SK-N-SH treated with all-trans-retinoic acid at 6 μM for 48 hours (cell line): ENCODE measurements at regions not wholly inside any gene's neighbourhood (a gene's known extent, or its start where the extent isn't known, plus 50 kb on each side); places are given as distances from the start of the nearest gene placed in this dataset.
A peak's percentile ranks its signal among the peaks of the same experiment; 100 is the strongest.
"Not testable (repeated sequence)": the region's sequence is repeated elsewhere in the genome, so short reads cannot be mapped to it uniquely, and the experiment has no call there.

ENCODE experiments used
- ATAC-seq: fragments of 200-7000 bp; cut with Tn5 transposase; 3 replicates; pipeline ENCODE4 v1.9.1; 2020; ENCODE audit warnings: mild to moderate bottlenecking, moderate library complexity
- ARNTL ChIP-seq: fragments of 450-650 bp; formaldehyde crosslinking; IDR thresholded peaks from 2 replicates; pipeline ENCODE4 v1.5.0; 2020; ENCODE audit warnings: low read depth, mild to moderate bottlenecking, moderate library complexity, borderline replicate concordance
- BACH2 ChIP-seq: fragments of 250-450 bp; sonication (Bioruptor Pico); IDR thresholded peaks from 2 replicates; pipeline ENCODE4 v1.9.0; 2021; ENCODE audit warnings: mild to moderate bottlenecking, borderline replicate concordance
- CSDC2 ChIP-seq: fragments of 250-450 bp; sonication (Bioruptor Pico); IDR thresholded peaks from 2 replicates; pipeline ENCODE4 v1.5.0; 2020; ENCODE audit warnings: mild to moderate bottlenecking, moderate library complexity
- ESRRG ChIP-seq: fragments of 250-450 bp; sonication (Bioruptor Pico); IDR thresholded peaks from 2 replicates; pipeline ENCODE4 v1.6.1; 2021; ENCODE audit warnings: mild to moderate bottlenecking
- PATZ1 ChIP-seq: fragments of 250-450 bp; sonication (Bioruptor Pico); IDR thresholded peaks from 2 replicates; pipeline ENCODE4 v1.8.0; 2020; ENCODE audit warnings: mild to moderate bottlenecking, moderate library complexity, borderline replicate concordance
- PPARA ChIP-seq: fragments of 250-450 bp; sonication (Bioruptor Pico); IDR thresholded peaks from 2 replicates; pipeline ENCODE4 v1.5.0; 2020; ENCODE audit warnings: mild to moderate bottlenecking, borderline replicate concordance
- RARB ChIP-seq: fragments of 250-450 bp; sonication (Bioruptor Pico); IDR thresholded peaks from 2 replicates; pipeline ENCODE4 v1.8.0; 2021; ENCODE audit warnings: mild to moderate bottlenecking, moderate library complexity
- SNAI2 ChIP-seq: fragments of 250-450 bp; sonication (Bioruptor Pico); IDR thresholded peaks from 2 replicates; pipeline ENCODE4 v1.5.0; 2020; ENCODE audit warnings: mild to moderate bottlenecking, moderate library complexity
- TOX ChIP-seq: fragments of 250-450 bp; sonication (Bioruptor Pico); IDR thresholded peaks from 2 replicates; pipeline ENCODE4 v1.8.0; 2021; ENCODE audit warnings: mild to moderate bottlenecking, moderate library complexity, borderline replicate concordance
- ZC3H10 ChIP-seq: fragments of 250-450 bp; sonication (Bioruptor Pico); IDR thresholded peaks from 2 replicates; pipeline ENCODE4 v1.5.1; 2021; ENCODE audit warnings: mild to moderate bottlenecking, moderate library complexity
- ZFP30 ChIP-seq: fragments of 450-650 bp; formaldehyde crosslinking; IDR thresholded peaks from 2 replicates; pipeline ENCODE4 v1.5.0; 2022; ENCODE audit warnings: mild to moderate bottlenecking, moderate library complexity
- ZNF565 ChIP-seq: fragments of 450-650 bp; formaldehyde crosslinking; conservative IDR thresholded peaks from 2 replicates; pipeline ENCODE4 v1.5.0; 2020; ENCODE audit warnings: low read depth, mild to moderate bottlenecking, moderate library complexity
- ZNF70 ChIP-seq: fragments of 450-650 bp; formaldehyde crosslinking; IDR thresholded peaks from 2 replicates; pipeline ENCODE4 v1.5.0; 2020; ENCODE audit warnings: mild to moderate bottlenecking, moderate library complexity
- ZNF8 ChIP-seq: fragments of 450-650 bp; formaldehyde crosslinking; IDR thresholded peaks from 2 replicates; pipeline ENCODE4 v1.5.0; 2020; ENCODE audit warnings: mild to moderate bottlenecking, moderate library complexity
- TF ChIP-seq, protein P1 (sequence below): fragments of 250-450 bp; sonication (Bioruptor Pico); IDR thresholded peaks from 2 replicates; pipeline ENCODE4 v1.5.0; 2020; ENCODE audit warnings: mild to moderate bottlenecking, moderate library complexity
- TF ChIP-seq, protein P2 (sequence below): fragments of 250-450 bp; sonication (Bioruptor Pico); IDR thresholded peaks from 2 replicates; pipeline ENCODE4 v1.5.1; 2020; ENCODE audit warnings: low read depth, mild to moderate bottlenecking, moderate library complexity
- TF ChIP-seq, protein P3 (sequence below): fragments of 250-450 bp; sonication (Bioruptor Pico); IDR thresholded peaks from 2 replicates; pipeline ENCODE4 v1.5.1; 2021; ENCODE audit warnings: mild to moderate bottlenecking, moderate library complexity

DNA sequence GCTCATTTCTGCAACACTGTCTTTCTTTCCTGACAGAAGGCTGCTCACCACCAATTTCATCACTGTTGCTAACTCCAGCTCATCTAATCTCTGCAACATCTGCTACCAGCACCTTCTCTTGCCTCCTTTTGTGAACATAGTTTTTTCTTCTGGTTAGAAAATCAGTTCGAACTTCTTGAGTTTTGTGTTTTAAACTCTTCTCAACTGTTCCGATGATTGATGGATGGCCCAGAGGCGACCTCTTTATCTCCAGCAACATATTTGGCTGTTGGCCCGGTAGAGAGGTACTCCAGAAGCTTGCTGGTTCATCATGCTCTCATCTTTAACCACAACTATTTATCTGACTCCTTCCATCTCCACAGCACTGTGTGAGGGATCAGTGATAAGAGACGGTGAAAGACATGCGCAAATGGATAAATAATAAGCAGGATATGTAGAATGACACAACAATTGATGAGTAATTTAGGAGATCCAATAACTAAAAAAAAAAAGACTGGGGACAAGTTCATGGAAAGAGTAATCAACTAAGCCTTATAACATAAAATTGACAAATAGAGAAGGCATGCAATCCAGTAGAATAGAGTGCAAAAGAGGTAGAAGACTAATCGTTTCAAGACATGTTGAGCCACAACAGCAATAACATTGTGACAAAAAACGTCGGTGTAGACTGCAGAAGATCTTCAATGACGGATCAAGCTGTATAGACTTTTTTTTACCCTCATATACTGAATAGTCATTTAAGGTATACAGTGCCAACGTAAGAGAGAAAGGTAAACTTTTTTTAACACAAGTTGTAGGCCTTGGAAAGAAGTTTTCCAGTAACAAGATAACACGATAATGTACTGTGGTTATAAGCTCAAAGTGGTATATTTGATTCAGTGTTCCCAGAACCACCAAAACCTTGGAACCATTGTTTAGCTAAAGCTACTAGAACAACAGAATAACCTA, 152.2 kb downstream of the CRPPA start (continued):
- peak; percentile 8; the same call in 1 of the 2 replicates for TF ChIP-seq ZNF8 (CRISPR knock-in tag)

- no peak for TF ChIP-seq ZNF8 (CRISPR knock-in tag)
- TF ChIP-seq ESRRG (CRISPR knock-in tag) = no peak
- no peak for ATAC-seq
Observed at GRCh38 chr7:16267953-16268820, 153.2 kb downstream of the CRPPA start.

DNA sequence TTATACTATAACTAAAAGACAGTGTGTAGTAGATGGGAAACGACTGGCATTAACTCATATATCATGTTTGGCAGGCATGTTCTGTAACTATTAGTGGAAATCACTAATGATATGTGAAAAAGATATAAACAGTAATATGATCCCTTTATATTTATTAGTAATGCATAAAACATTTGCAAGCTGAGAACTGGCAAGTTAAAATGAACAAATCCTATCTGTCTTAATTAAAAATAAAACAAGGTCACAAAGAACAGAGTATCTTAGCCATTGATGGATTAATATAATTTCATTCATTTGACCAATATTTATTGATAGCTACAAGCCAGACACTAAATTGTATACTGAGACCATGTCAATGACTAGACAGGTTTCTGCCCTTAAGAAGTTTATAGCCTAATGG, 154.5 kb downstream of the CRPPA start:
- peak; percentile 77; the same call in 1 of the 2 replicates for TF ChIP-seq RARB
- TF ChIP-seq ESRRG (CRISPR knock-in tag) = no peak
- TF ChIP-seq TOX (CRISPR knock-in tag) = peak; percentile 94
- peak; percentile 77 for TF ChIP-seq ZC3H10
- ATAC-seq = no peak

- ATAC-seq = not testable (repeated sequence)
Observed at GRCh38 chr7:16266470-16266869, 154.9 kb downstream of the CRPPA start.

DNA sequence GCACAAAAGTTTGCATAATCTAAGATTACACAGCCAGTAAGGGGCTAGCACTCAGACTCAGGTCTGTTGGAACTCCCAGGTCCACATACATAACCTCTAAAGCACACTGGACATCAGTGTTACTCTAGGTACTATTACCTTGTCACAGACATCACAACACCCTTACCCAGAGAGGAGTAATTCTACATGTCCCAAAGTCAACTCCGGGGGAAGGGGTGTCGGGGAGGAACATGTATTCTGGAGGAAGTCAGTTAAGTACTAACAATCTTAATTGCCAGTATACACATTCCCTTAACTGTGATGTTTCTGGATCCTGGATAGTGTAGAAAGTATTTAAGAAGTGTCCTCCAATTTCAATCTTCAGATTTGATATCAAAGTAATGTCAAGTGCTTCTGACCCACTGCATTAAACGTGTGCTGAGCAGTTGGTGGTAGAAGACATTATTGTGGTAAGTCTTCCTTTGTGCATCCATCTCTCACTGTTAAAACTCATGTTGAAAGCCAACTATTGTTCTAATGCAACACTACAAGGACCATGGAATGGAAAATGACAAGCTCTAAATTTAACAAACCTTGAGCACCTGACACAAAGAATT, 155.4 kb downstream of the CRPPA start:
- ATAC-seq = no peak
- TF ChIP-seq BACH2 (CRISPR knock-in tag) (no peak), ARNTL (CRISPR knock-in tag) (no peak), PATZ1 (CRISPR knock-in tag) (no peak), ZC3H10 (no peak), ZNF565 (CRISPR knock-in tag) (no peak), RARB (no peak), CSDC2 (CRISPR knock-in tag) (no peak), SNAI2 (CRISPR knock-in tag) (no peak), ZNF70 (no peak), PPARA (CRISPR knock-in tag) (no peak), ZFP30 (CRISPR knock-in tag) (no peak), ZNF8 (CRISPR knock-in tag) (no peak)
- TF ChIP-seq, protein P1, sequence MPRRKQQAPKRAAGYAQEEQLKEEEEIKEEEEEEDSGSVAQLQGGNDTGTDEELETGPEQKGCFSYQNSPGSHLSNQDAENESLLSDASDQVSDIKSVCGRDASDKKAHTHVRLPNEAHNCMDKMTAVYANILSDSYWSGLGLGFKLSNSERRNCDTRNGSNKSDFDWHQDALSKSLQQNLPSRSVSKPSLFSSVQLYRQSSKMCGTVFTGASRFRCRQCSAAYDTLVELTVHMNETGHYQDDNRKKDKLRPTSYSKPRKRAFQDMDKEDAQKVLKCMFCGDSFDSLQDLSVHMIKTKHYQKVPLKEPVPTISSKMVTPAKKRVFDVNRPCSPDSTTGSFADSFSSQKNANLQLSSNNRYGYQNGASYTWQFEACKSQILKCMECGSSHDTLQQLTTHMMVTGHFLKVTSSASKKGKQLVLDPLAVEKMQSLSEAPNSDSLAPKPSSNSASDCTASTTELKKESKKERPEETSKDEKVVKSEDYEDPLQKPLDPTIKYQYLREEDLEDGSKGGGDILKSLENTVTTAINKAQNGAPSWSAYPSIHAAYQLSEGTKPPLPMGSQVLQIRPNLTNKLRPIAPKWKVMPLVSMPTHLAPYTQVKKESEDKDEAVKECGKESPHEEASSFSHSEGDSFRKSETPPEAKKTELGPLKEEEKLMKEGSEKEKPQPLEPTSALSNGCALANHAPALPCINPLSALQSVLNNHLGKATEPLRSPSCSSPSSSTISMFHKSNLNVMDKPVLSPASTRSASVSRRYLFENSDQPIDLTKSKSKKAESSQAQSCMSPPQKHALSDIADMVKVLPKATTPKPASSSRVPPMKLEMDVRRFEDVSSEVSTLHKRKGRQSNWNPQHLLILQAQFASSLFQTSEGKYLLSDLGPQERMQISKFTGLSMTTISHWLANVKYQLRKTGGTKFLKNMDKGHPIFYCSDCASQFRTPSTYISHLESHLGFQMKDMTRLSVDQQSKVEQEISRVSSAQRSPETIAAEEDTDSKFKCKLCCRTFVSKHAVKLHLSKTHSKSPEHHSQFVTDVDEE (CRISPR knock-in tag) = no peak
- TF ChIP-seq, protein P2, sequence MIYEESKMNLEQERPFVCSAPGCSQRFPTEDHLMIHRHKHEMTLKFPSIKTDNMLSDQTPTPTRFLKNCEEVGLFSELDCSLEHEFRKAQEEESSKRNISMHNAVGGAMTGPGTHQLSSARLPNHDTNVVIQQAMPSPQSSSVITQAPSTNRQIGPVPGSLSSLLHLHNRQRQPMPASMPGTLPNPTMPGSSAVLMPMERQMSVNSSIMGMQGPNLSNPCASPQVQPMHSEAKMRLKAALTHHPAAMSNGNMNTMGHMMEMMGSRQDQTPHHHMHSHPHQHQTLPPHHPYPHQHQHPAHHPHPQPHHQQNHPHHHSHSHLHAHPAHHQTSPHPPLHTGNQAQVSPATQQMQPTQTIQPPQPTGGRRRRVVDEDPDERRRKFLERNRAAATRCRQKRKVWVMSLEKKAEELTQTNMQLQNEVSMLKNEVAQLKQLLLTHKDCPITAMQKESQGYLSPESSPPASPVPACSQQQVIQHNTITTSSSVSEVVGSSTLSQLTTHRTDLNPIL (CRISPR knock-in tag) = no peak
- TF ChIP-seq, protein P3, sequence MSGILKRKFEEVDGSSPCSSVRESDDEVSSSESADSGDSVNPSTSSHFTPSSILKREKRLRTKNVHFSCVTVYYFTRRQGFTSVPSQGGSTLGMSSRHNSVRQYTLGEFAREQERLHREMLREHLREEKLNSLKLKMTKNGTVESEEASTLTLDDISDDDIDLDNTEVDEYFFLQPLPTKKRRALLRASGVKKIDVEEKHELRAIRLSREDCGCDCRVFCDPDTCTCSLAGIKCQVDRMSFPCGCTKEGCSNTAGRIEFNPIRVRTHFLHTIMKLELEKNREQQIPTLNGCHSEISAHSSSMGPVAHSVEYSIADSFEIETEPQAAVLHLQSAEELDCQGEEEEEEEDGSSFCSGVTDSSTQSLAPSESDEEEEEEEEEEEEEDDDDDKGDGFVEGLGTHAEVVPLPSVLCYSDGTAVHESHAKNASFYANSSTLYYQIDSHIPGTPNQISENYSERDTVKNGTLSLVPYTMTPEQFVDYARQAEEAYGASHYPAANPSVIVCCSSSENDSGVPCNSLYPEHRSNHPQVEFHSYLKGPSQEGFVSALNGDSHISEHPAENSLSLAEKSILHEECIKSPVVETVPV (CRISPR knock-in tag) = no peak
